ENCODE measurements at regions not wholly inside any gene's neighbourhood (a gene's known extent, or its start where the extent isn't known, plus 50 kb on each side); places are given as distances from the start of the nearest gene placed in this dataset.
"Not testable (repeated sequence)": the region's sequence is repeated elsewhere in the genome, so short reads cannot be mapped to it uniquely, and the experiment has no call there.

GRCh38 chr14:82757776-82758175, 1224.1 kb upstream of the SEL1L start:
- DNase-seq, result no peak

GRCh38 chr14:82759656-82760055, 1226.0 kb upstream of the SEL1L start:
- DNase-seq, result no peak

- DNase-seq, result no peak
These were observed 1232.5 kb upstream of the SEL1L start for GRCh38 chr14:82766123-82766522.

- no peak for DNase-seq
These were observed 1233.3 kb upstream of the SEL1L start for GRCh38 chr14:82766996-82767395.

- DNase-seq, result no peak
These were observed 1243.3 kb upstream of the SEL1L start for GRCh38 chr14:82776958-82777357.

- DNase-seq, result no peak
These were observed 1244.4 kb upstream of the SEL1L start for GRCh38 chr14:82778008-82778590.

GRCh38 chr14:82778601-82779000, 1244.9 kb upstream of the SEL1L start:
- no peak for DNase-seq

- DNase-seq, result no peak
These were observed 1245.6 kb upstream of the SEL1L start for GRCh38 chr14:82779301-82779700.

- DNase-seq, result no peak
These were observed 1252.3 kb upstream of the SEL1L start for GRCh38 chr14:82785756-82786482.

GRCh38 chr14:82786483-82786880, 1252.8 kb upstream of the SEL1L start:
- DNase-seq, result no peak

GRCh38 chr14:82796086-82796485, 1262.4 kb upstream of the SEL1L start:
- DNase-seq, result no peak

GRCh38 chr14:82798276-82798675, 1264.6 kb upstream of the SEL1L start:
- DNase-seq, result no peak

- no peak for DNase-seq
These were observed 1272.5 kb upstream of the SEL1L start for GRCh38 chr14:82805892-82806825.

- no peak for DNase-seq
These were observed 1277.6 kb upstream of the SEL1L start for GRCh38 chr14:82811246-82811645.

- not testable (repeated sequence) for DNase-seq
These were observed 1280.7 kb upstream of the SEL1L start for GRCh38 chr14:82814339-82814738.

- no peak for DNase-seq
These were observed 1296.9 kb upstream of the SEL1L start for GRCh38 chr14:82830596-82830995.

GRCh38 chr14:82836256-82836950, 1302.8 kb upstream of the SEL1L start:
- no peak for DNase-seq

- no peak for DNase-seq
These were observed 1304.0 kb upstream of the SEL1L start for GRCh38 chr14:82837611-82838140.

- DNase-seq, result no peak
These were observed 1316.9 kb upstream of the SEL1L start for GRCh38 chr14:82850576-82850975.

- DNase-seq, result no peak
These were observed 1320.5 kb upstream of the SEL1L start for GRCh38 chr14:82854131-82854530.

GRCh38 chr14:82854901-82855300, 1321.2 kb upstream of the SEL1L start:
- DNase-seq, result no peak

GRCh38 chr14:82855912-82856391, 1322.3 kb upstream of the SEL1L start:
- no peak for DNase-seq

- no peak for DNase-seq
These were observed 1327.7 kb upstream of the SEL1L start for GRCh38 chr14:82861313-82861712.
